ENCODE measurements at regions not wholly inside any gene's neighbourhood (a gene's known extent, or its start where the extent isn't known, plus 50 kb on each side); places are given as distances from the start of the nearest gene placed in this dataset.

GRCh38 chr2:226095058-226095457, 695.5 kb downstream of the NYAP2 start:
- TF ChIP-seq CTCF (IDR thresholded peaks at IDR 0.05; ENCODE audit: borderline replicate concordance, extremely low read depth, low read length, poor library complexity, severe bottlenecking) (no peak), EZH2 (IDR thresholded peaks at IDR 0.05; ENCODE audit: borderline replicate concordance, low read depth, low read length, severe bottlenecking) (no peak)
